ENCODE measurements at regions not wholly inside any gene's neighbourhood (a gene's known extent, or its start where the extent isn't known, plus 50 kb on each side); places are given as distances from the start of the nearest gene placed in this dataset.

- no peak overlapping the region for H3K9ac ChIP-seq (ENCODE audit: insufficient read depth in 1 of 2, low read length in 2 of 2)
- WGBS, 2 donors, result 85 to 88% methylated on average over 6 of the region's 6 CpGs
- H3K27ac ChIP-seq (ENCODE audit: low read depth in 1 of 2, low read length in 1 of 2), result no peak overlapping the region
- no peaks in the 10 kb centered on the region for H3K27me3 ChIP-seq (ENCODE audit: control insufficient read depth in 3 of 3, insufficient read depth in 3 of 3, low read length in 2 of 3)
- peaks cover 0 to 3% (median 0%) of the 10 kb centered on the region in 4 donors for H3K9me3 ChIP-seq (ENCODE audit: control insufficient read depth in 4 of 4, insufficient read depth in 3 of 4, low read length in 3 of 4)
- peaks cover 0 to 6% (median 0%) of the 10 kb centered on the region in 5 donors for H3K4me1 ChIP-seq (ENCODE audit: control insufficient read depth in 5 of 5, insufficient read depth in 5 of 5, low read length in 5 of 5)
- no peak overlapping the region for H3K4me3 ChIP-seq
- DNase-seq (peak in 2 of 3 donors; percentile 34 to 38), ATAC-seq (ENCODE audit: insufficient read depth, low FRiP score) (no peak)
- H3K36me3 ChIP-seq (ENCODE audit: control insufficient read depth in 4 of 4, insufficient read depth in 4 of 4, low read length in 4 of 4), result no peaks in the 10 kb centered on the region
- no peak for TF ChIP-seq CTCF (IDR thresholded peaks at IDR 0.05; ENCODE audit: control extremely low read depth, extremely low read depth)
These were observed 53.4 kb downstream of the GAS1 start for GRCh38 chr9:86893811-86894490.

GRCh38 chr9:86892576-86892975, 54.7 kb downstream of the GAS1 start:
- H3K27me3 ChIP-seq (ENCODE audit: control insufficient read depth in 3 of 3, insufficient read depth in 3 of 3, low read length in 2 of 3), result no peaks in the 10 kb centered on the region
- H3K36me3 ChIP-seq (ENCODE audit: control insufficient read depth in 4 of 4, insufficient read depth in 4 of 4, low read length in 4 of 4), result no peaks in the 10 kb centered on the region
- no peak overlapping the region for H3K27ac ChIP-seq (ENCODE audit: low read depth in 1 of 2, low read length in 1 of 2)
- no peak for ATAC-seq (ENCODE audit: insufficient read depth, low FRiP score)
- 57 to 58% methylated on average over 3 of the region's 3 CpGs for WGBS, 2 donors
- no peaks in the 10 kb centered on the region for H3K9me3 ChIP-seq (ENCODE audit: control insufficient read depth in 4 of 4, insufficient read depth in 3 of 4, low read length in 3 of 4)
- no peak for DNase-seq
- H3K4me3 ChIP-seq, result no peak overlapping the region
- TF ChIP-seq CTCF (IDR thresholded peaks at IDR 0.05; ENCODE audit: control extremely low read depth, extremely low read depth), result no peak
- H3K4me1 ChIP-seq (ENCODE audit: control insufficient read depth in 5 of 5, insufficient read depth in 5 of 5, low read length in 5 of 5), result peaks cover 0 to 6% (median 0%) of the 10 kb centered on the region in 5 donors
- no peak overlapping the region for H3K9ac ChIP-seq (ENCODE audit: insufficient read depth in 1 of 2, low read length in 2 of 2)

- no peaks in the 10 kb centered on the region for H3K36me3 ChIP-seq (ENCODE audit: control insufficient read depth in 4 of 4, insufficient read depth in 4 of 4, low read length in 4 of 4)
- H3K27me3 ChIP-seq (ENCODE audit: control insufficient read depth in 3 of 3, insufficient read depth in 3 of 3, low read length in 2 of 3), result no peaks in the 10 kb centered on the region
- no peak overlapping the region for H3K4me3 ChIP-seq
- no peak overlapping the region for H3K27ac ChIP-seq (ENCODE audit: low read depth in 1 of 2, low read length in 1 of 2)
- DNase-seq (peak in 2 of 3 donors; percentile 49 to 69), ATAC-seq (ENCODE audit: insufficient read depth, low FRiP score) (no peak)
- TF ChIP-seq CTCF (IDR thresholded peaks at IDR 0.05; ENCODE audit: control extremely low read depth, extremely low read depth), result no peak
- H3K9me3 ChIP-seq (ENCODE audit: control insufficient read depth in 4 of 4, insufficient read depth in 3 of 4, low read length in 3 of 4), result no peaks in the 10 kb centered on the region
- H3K9ac ChIP-seq (ENCODE audit: insufficient read depth in 1 of 2, low read length in 2 of 2), result no peak overlapping the region
- 69 to 75% methylated on average over 4 of the region's 4 CpGs for WGBS, 2 donors
- peaks cover 0 to 6% (median 0%) of the 10 kb centered on the region in 5 donors for H3K4me1 ChIP-seq (ENCODE audit: control insufficient read depth in 5 of 5, insufficient read depth in 5 of 5, low read length in 5 of 5)
These were observed 55.3 kb downstream of the GAS1 start for GRCh38 chr9:86891886-86892437.

Data from lung (tissue), 11 donors.